SK-N-MC (cell line): ENCODE measurements at regions not wholly inside any gene's neighbourhood (a gene's known extent, or its start where the extent isn't known, plus 50 kb on each side); places are given as distances from the start of the nearest gene placed in this dataset.

ENCODE experiments used
- EZH2 ChIP-seq: fragments of 200-600 bp; sonication (generic); IDR thresholded peaks from one replicate; pipeline ENCODE4 v1.6.1; 2017; ENCODE audit warnings: antibody characterized with exemption
- FOXP2 ChIP-seq: optimal IDR thresholded peaks from 2 replicates; pipeline ENCODE3; 2011; ENCODE audit warnings: mild to moderate bottlenecking, moderate library complexity; ENCODE audit not compliant: insufficient read depth; ENCODE audit errors: extremely low read length, control extremely low read depth
- POLR2AphosphoS5 ChIP-seq: IDR thresholded peaks from 2 replicates; pipeline ENCODE4 v1.6.1; 2012; ENCODE audit warnings: mild to moderate bottlenecking, low read depth, low read length, borderline replicate concordance

- TF ChIP-seq FOXP2 (no peak), POLR2AphosphoS5 (no peak), EZH2 (no peak)
These were observed 76.9 kb downstream of the TEX29 start for GRCh38 chr13:111397202-111397880.
